ENCODE measurements at regions not wholly inside any gene's neighbourhood (a gene's known extent, or its start where the extent isn't known, plus 50 kb on each side); places are given as distances from the start of the nearest gene placed in this dataset.

GRCh38 chr19:31946491-31946890 lies 398.9 kb upstream of the ZNF507 start:
- intact Hi-C loops (cut with DNase I), result no loop called here
- H3K4me3 ChIP-seq (ENCODE audit: low read length in 3 of 3), result no peak overlapping the region
- H3K27me3 ChIP-seq (ENCODE audit: control insufficient read depth, insufficient read depth, low read length), result no peaks in the 10 kb centered on the region
- DNase-seq (no peak), FAIRE-seq (no peak)
- H3K27ac ChIP-seq (ENCODE audit: low read depth in 2 of 2, low read length in 2 of 2), result no peak overlapping the region
- H3K9me3 ChIP-seq (ENCODE audit: control insufficient read depth in 2 of 3, insufficient read depth in 1 of 3, low read length in 3 of 3), result no peaks in the 10 kb centered on the region
- TF ChIP-seq CTCF (IDR thresholded peaks at IDR 0.05; ENCODE audit: borderline replicate concordance, extremely low read depth, insufficient read depth), result no peak
- no peak overlapping the region for H3K9ac ChIP-seq (ENCODE audit: low read length in 3 of 3)
- no peaks in the 10 kb centered on the region for H3K4me1 ChIP-seq (ENCODE audit: control insufficient read depth in 2 of 3, insufficient read depth in 2 of 3, low read depth in 1 of 3, low read length in 3 of 3)
- no peaks in the 10 kb centered on the region for H3K36me3 ChIP-seq (ENCODE audit: control insufficient read depth in 2 of 3, insufficient read depth in 3 of 3, low read length in 3 of 3)

DNA sequence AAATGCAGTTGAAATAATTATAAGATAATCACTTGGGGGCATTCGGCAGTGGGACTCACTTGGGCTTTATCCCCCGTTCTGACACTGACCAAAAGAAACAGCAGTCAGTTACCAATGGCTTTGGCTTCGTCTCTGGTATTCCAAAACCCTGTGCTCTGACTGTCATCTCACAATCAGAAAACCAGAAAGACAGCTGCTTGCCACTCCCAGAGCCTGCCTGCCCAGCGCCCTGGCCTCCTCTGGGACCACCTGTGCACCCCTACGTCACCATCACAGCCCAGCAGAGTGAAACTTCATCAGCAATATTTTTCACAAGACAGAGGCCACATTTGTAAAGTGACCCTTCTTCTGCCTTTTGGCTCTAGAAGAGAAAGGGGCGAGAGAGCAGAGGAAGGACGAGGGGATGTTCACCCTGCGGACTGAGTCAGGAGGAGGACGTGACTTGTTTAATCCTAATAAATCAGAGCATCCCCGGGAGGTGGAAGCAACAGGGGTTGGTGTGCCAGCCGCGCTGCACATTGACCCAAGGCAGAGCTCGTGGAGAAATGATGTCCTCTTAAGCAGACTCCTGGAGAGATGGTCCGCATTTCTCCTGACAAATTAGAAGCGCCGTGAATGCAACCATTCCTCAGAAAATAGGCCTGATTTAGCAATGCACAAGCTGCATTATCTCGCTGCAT lies 397.8 kb upstream of the ZNF507 start:
- Histone ChIP-seq H3K27ac (ENCODE audit: low read depth in 2 of 2, low read length in 2 of 2) (no peak overlapping the region), H3K9me3 (ENCODE audit: control insufficient read depth in 2 of 3, insufficient read depth in 1 of 3, low read length in 3 of 3) (no peaks in the 10 kb centered on the region), H3K9ac (ENCODE audit: low read length in 3 of 3) (no peak overlapping the region), H3K27me3 (ENCODE audit: control insufficient read depth, insufficient read depth, low read length) (no peaks in the 10 kb centered on the region), H3K4me3 (ENCODE audit: low read length in 3 of 3) (no peak overlapping the region), H3K36me3 (ENCODE audit: control insufficient read depth in 2 of 3, insufficient read depth in 3 of 3, low read length in 3 of 3) (no peaks in the 10 kb centered on the region), H3K4me1 (ENCODE audit: control insufficient read depth in 2 of 3, insufficient read depth in 2 of 3, low read depth in 1 of 3, low read length in 3 of 3) (no peaks in the 10 kb centered on the region)
- DNase-seq, result no peak
- intact Hi-C loops (cut with DNase I), result no loop called here
- no peak for FAIRE-seq
- no peak for TF ChIP-seq CTCF (IDR thresholded peaks at IDR 0.05; ENCODE audit: borderline replicate concordance, extremely low read depth, insufficient read depth)

GRCh38 chr19:31952693-31953092 lies 392.7 kb upstream of the ZNF507 start:
- TF ChIP-seq CTCF (IDR thresholded peaks at IDR 0.05; ENCODE audit: borderline replicate concordance, extremely low read depth, insufficient read depth), result no peak
- H3K4me3 ChIP-seq (ENCODE audit: low read length in 3 of 3), result no peak overlapping the region
- H3K9ac ChIP-seq (ENCODE audit: low read length in 3 of 3), result no peak overlapping the region
- no peak for FAIRE-seq
- H3K27me3 ChIP-seq (ENCODE audit: control insufficient read depth, insufficient read depth, low read length), result no peaks in the 10 kb centered on the region
- no peaks in the 10 kb centered on the region for H3K9me3 ChIP-seq (ENCODE audit: control insufficient read depth in 2 of 3, insufficient read depth in 1 of 3, low read length in 3 of 3)
- no peaks in the 10 kb centered on the region for H3K4me1 ChIP-seq (ENCODE audit: control insufficient read depth in 2 of 3, insufficient read depth in 2 of 3, low read depth in 1 of 3, low read length in 3 of 3)
- intact Hi-C loops (cut with DNase I), result no loop called here
- DNase-seq, result no peak
- no peaks in the 10 kb centered on the region for H3K36me3 ChIP-seq (ENCODE audit: control insufficient read depth in 2 of 3, insufficient read depth in 3 of 3, low read length in 3 of 3)
- no peak overlapping the region for H3K27ac ChIP-seq (ENCODE audit: low read depth in 2 of 2, low read length in 2 of 2)

GRCh38 chr19:31955061-31955460 lies 390.3 kb upstream of the ZNF507 start:
- intact Hi-C loops (cut with DNase I), result no loop called here
- no peak for TF ChIP-seq CTCF (IDR thresholded peaks at IDR 0.05; ENCODE audit: borderline replicate concordance, extremely low read depth, insufficient read depth)
- H3K9ac ChIP-seq (ENCODE audit: low read length in 3 of 3), result no peak overlapping the region
- no peaks in the 10 kb centered on the region for H3K4me1 ChIP-seq (ENCODE audit: control insufficient read depth in 2 of 3, insufficient read depth in 2 of 3, low read depth in 1 of 3, low read length in 3 of 3)
- no peaks in the 10 kb centered on the region for H3K36me3 ChIP-seq (ENCODE audit: control insufficient read depth in 2 of 3, insufficient read depth in 3 of 3, low read length in 3 of 3)
- H3K4me3 ChIP-seq (ENCODE audit: low read length in 3 of 3), result no peak overlapping the region
- H3K27me3 ChIP-seq (ENCODE audit: control insufficient read depth, insufficient read depth, low read length), result no peaks in the 10 kb centered on the region
- H3K27ac ChIP-seq (ENCODE audit: low read depth in 2 of 2, low read length in 2 of 2), result no peak overlapping the region
- no peaks in the 10 kb centered on the region for H3K9me3 ChIP-seq (ENCODE audit: control insufficient read depth in 2 of 3, insufficient read depth in 1 of 3, low read length in 3 of 3)
- DNase-seq (no peak), FAIRE-seq (no peak)

All from kidney (tissue), 13 donors.